ENCODE measurements at regions not wholly inside any gene's neighbourhood (a gene's known extent, or its start where the extent isn't known, plus 50 kb on each side); places are given as distances from the start of the nearest gene placed in this dataset.

- TF ChIP-seq ZNF462 (CRISPR knock-in tag; IDR thresholded peaks at IDR 0.05) = no peak
- no peak for TF ChIP-seq POLR2AphosphoS5 (IDR thresholded peaks at IDR 0.05; ENCODE audit: low read depth)
- TF ChIP-seq EZH2 (IDR thresholded peaks at IDR 0.05; ENCODE audit: low read depth, unreplicated experiment) = no peak
Observed at GRCh38 chr11:43554148-43554473, 126.4 kb upstream of the HSD17B12 start (continued).

- Histone ChIP-seq H3K4me3 (no peak overlapping the region), H3K4me2 (0 out of 2 replicates have a peak overlapping the region, but pooled peaks have one; percentile 95), H3F3A (replicated peaks; ENCODE audit: low read depth) (no peaks in the 10 kb centered on the region), H3K9me2 (ENCODE audit: insufficient read depth) (peaks cover 4% of the 10 kb centered on the region; the same call in 1 of the 2 replicates), H3K27me3 (ENCODE audit: insufficient read depth) (peaks cover 76% of the 10 kb centered on the region), H3K4me1 (ENCODE audit: insufficient read depth) (peaks cover 56% of the 10 kb centered on the region), H3K27ac (ENCODE audit: low read depth) (no peak overlapping the region), H3K36me3 (ENCODE audit: insufficient read depth) (no peaks in the 10 kb centered on the region), H2AFZ (no peak overlapping the region), H4K20me1 (replicated peaks; ENCODE audit: insufficient read depth) (no peaks in the 10 kb centered on the region), H3K79me2 (replicated peaks; ENCODE audit: insufficient read depth) (no peaks in the 10 kb centered on the region)
- H3K27ac Mint-ChIP-seq = no peak overlapping the region
- H3K4me3 Mint-ChIP-seq = no peak overlapping the region
- no peaks in the 10 kb centered on the region for H3K36me3 Mint-ChIP-seq (ENCODE audit: low read depth)
- no peaks in the 10 kb centered on the region for H3K9me3 Mint-ChIP-seq
- TF ChIP-seq ZNF331 (CRISPR knock-in tag; IDR thresholded peaks at IDR 0.05; ENCODE audit: low read depth) = no peak
- no peak for TF ChIP-seq EZH2phosphoT487 (IDR thresholded peaks at IDR 0.05; ENCODE audit: unreplicated experiment)
- DNase-seq (ENCODE audit: low spot score) (no peak), ATAC-seq (no peak)
- peaks cover 60% of the 10 kb centered on the region for H3K4me1 Mint-ChIP-seq
- peaks cover 17% of the 10 kb centered on the region for H3K27me3 Mint-ChIP-seq (ENCODE audit: insufficient read depth, low read depth, poor library complexity)
Observed at GRCh38 chr11:43555186-43555585, 125.4 kb upstream of the HSD17B12 start.

Data from GM23338 (cell line).